ENCODE measurements at regions not wholly inside any gene's neighbourhood (a gene's known extent, or its start where the extent isn't known, plus 50 kb on each side); places are given as distances from the start of the nearest gene placed in this dataset.

GRCh38 chr13:80685942-80686341, 345.0 kb upstream of the SPRY2 start:
- TF ChIP-seq MYC (IDR thresholded peaks at IDR 0.05; ENCODE audit: low read depth, low read length) (no peak), GATA2 (IDR thresholded peaks at IDR 0.05; ENCODE audit: insufficient read depth, insufficient read length, low read depth, low read length) (no peak), CTCF (IDR thresholded peaks at IDR 0.05; ENCODE audit: extremely low read depth in 1 of 2, insufficient read depth in 1 of 2, low read depth in 1 of 2, low read length in 2 of 2) (no peak), POLR2AphosphoS5 (IDR thresholded peaks at IDR 0.05; ENCODE audit: insufficient read depth, low read depth, low read length) (no peak), POLR2A (IDR thresholded peaks at IDR 0.05; ENCODE audit: low read depth, low read length) (no peak), EZH2 (IDR thresholded peaks at IDR 0.05; ENCODE audit: borderline replicate concordance, low read depth, low read length, severe bottlenecking) (no peak), MAX (IDR thresholded peaks at IDR 0.05; ENCODE audit: insufficient read depth, insufficient read length) (no peak), JUN (IDR thresholded peaks at IDR 0.05; ENCODE audit: borderline replicate concordance, insufficient read depth, insufficient read length, low read depth) (no peak)

Data from endothelial cell of umbilical vein (primary cell).